Ovary (tissue), 3 donors: ENCODE measurements at regions not wholly inside any gene's neighbourhood (a gene's known extent, or its start where the extent isn't known, plus 50 kb on each side); places are given as distances from the start of the nearest gene placed in this dataset.

Experiments
- EP300 ChIP-seq: sonication (generic); formaldehyde crosslinking; IDR thresholded peaks from one replicate; pipeline ENCODE4 v1.6.1; 2017; ENCODE audit warnings: antibody characterized with exemption
- POLR2A ChIP-seq: fragments of 450-650 bp; IDR thresholded peaks from one replicate; pipeline ENCODE4 v1.6.1; 2017; ENCODE audit warnings: antibody characterized with exemption, mild to moderate bottlenecking, moderate library complexity
- TF ChIP-seq, protein P1 (sequence below), 3 donors: fragments of 450-650 bp in 2 of 3; fragments of 200-600 bp in 1 of 3; IDR thresholded peaks; one replicate each; pipeline versions ENCODE4 v1.5.1 to v1.8.0; 2016 to 2022; ENCODE audit warnings: antibody characterized with exemption in 3 of 3, mild to moderate bottlenecking in 1 of 3
- donor health status: DM: no; HTN: no; CAD: no.

DNA sequence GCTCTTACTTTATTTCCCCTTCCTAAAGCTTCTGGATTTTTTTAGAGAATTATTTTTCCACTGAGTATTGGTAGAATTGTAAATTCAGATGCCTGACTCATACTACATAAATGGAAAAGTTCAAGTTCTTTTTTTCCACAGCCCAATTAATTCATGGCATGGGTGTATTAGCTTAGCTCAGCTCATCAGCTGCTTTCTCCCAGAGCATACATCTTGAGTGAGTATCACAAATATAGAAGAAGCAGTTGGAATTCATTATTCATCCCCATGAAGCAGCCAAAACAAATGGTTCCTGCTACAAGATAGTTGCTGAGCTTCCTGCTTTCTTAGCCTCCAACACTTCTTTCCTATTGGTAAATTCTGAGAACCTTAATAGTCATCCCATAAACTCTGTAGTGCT lies 105.1 kb downstream of the C12orf50 start:
- TF ChIP-seq POLR2A: no peak
- TF ChIP-seq, protein P1, sequence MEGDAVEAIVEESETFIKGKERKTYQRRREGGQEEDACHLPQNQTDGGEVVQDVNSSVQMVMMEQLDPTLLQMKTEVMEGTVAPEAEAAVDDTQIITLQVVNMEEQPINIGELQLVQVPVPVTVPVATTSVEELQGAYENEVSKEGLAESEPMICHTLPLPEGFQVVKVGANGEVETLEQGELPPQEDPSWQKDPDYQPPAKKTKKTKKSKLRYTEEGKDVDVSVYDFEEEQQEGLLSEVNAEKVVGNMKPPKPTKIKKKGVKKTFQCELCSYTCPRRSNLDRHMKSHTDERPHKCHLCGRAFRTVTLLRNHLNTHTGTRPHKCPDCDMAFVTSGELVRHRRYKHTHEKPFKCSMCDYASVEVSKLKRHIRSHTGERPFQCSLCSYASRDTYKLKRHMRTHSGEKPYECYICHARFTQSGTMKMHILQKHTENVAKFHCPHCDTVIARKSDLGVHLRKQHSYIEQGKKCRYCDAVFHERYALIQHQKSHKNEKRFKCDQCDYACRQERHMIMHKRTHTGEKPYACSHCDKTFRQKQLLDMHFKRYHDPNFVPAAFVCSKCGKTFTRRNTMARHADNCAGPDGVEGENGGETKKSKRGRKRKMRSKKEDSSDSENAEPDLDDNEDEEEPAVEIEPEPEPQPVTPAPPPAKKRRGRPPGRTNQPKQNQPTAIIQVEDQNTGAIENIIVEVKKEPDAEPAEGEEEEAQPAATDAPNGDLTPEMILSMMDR (IDR thresholded peaks at IDR 0.05): no peak
- no peak for TF ChIP-seq EP300
